ENCODE measurements at regions not wholly inside any gene's neighbourhood (a gene's known extent, or its start where the extent isn't known, plus 50 kb on each side); places are given as distances from the start of the nearest gene placed in this dataset.

DNA sequence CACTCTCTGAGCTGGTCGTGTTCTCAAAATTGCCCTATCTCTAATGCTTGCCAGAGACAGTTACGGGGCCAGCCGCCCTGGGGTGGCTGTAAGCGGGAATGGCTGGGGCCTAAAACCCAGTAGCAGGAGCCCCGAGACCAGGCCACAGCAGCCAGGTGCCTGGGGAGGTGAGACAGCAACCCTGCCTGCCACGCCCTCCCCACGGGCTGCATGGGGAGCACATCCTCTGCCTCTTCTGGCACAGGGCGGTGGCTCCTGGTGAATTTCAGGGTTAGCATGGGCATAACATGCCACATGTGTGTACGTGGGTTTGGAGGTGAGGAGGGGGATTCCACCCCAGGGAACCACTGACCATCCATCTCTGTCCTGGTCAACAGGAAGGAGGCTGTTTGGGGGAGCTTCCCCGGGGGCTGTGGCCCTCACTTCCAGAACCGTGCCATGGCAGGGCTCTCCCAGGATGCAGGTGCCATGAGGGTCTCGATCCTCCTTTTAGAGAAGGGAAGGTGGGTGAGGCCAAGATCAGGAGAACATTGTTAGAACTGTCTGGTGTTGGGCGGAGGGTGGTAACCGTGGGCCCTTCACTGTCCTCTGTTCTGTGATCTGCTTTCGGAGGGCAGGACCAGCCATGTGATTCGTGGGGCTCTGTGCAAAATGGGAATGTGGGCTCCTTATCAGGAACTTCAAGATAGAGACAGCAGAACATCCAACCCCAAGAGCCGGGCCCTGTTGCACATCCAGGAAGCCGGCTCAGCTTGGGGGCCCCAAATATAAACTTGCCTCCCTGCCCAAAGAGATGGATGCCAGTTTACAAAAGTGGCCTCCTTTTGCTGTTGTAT lies 312.2 kb upstream of the DIO3 start:
- no peaks in the 10 kb centered on the region for H3K4me1 ChIP-seq (ENCODE audit: insufficient read depth, low read length)
- H3K27me3 ChIP-seq (ENCODE audit: insufficient read depth, low read length): no peaks in the 10 kb centered on the region
- no peaks in the 10 kb centered on the region for H4K20me1 ChIP-seq (ENCODE audit: insufficient read depth, low read length)
- H3K36me3 ChIP-seq (ENCODE audit: insufficient read depth, low read length): no peaks in the 10 kb centered on the region
- H3K9me3 ChIP-seq (ENCODE audit: low read depth, low read length): no peaks in the 10 kb centered on the region
- H3K4me2 ChIP-seq (ENCODE audit: insufficient read depth, low read length): no peak overlapping the region
- TF ChIP-seq, protein P1, sequence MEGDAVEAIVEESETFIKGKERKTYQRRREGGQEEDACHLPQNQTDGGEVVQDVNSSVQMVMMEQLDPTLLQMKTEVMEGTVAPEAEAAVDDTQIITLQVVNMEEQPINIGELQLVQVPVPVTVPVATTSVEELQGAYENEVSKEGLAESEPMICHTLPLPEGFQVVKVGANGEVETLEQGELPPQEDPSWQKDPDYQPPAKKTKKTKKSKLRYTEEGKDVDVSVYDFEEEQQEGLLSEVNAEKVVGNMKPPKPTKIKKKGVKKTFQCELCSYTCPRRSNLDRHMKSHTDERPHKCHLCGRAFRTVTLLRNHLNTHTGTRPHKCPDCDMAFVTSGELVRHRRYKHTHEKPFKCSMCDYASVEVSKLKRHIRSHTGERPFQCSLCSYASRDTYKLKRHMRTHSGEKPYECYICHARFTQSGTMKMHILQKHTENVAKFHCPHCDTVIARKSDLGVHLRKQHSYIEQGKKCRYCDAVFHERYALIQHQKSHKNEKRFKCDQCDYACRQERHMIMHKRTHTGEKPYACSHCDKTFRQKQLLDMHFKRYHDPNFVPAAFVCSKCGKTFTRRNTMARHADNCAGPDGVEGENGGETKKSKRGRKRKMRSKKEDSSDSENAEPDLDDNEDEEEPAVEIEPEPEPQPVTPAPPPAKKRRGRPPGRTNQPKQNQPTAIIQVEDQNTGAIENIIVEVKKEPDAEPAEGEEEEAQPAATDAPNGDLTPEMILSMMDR (IDR thresholded peaks at IDR 0.05; ENCODE audit: extremely low read depth, low read depth, low read length): no peak
- no peaks in the 10 kb centered on the region for H3K79me2 ChIP-seq (ENCODE audit: insufficient read depth, low read length)
- no peak overlapping the region for H2AFZ ChIP-seq (ENCODE audit: low read length)
- DNase-seq (ENCODE audit: insufficient read length, low spot score, missing footprints): peak; percentile 34
- H3K27ac ChIP-seq (ENCODE audit: low read depth, low read length): no peak overlapping the region
- no peak overlapping the region for H3K4me3 ChIP-seq (ENCODE audit: insufficient read depth, low read length)

DNA sequence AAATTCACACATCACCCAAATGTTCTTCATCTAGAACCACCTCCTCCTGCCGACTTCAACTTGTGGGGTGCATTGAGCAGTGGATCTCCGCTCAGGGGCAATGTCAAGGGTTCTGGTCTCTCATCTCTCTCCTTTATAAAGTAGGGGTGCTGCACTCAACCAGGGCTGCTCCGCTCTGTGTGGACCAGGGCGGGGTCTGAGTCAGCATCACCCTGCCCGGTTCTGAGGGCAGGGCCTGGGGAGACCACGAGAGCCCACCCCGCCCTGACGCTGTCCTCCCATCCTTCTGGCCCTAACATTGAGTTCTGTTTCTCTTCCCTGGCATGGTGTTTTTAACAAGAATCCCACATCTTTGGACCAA lies 311.6 kb upstream of the DIO3 start:
- Histone ChIP-seq H3K4me1 (ENCODE audit: insufficient read depth, low read length) (no peaks in the 10 kb centered on the region), H3K27ac (ENCODE audit: low read depth, low read length) (no peak overlapping the region), H4K20me1 (ENCODE audit: insufficient read depth, low read length) (no peaks in the 10 kb centered on the region), H2AFZ (ENCODE audit: low read length) (no peak overlapping the region), H3K79me2 (ENCODE audit: insufficient read depth, low read length) (no peaks in the 10 kb centered on the region), H3K9me3 (ENCODE audit: low read depth, low read length) (no peaks in the 10 kb centered on the region), H3K36me3 (ENCODE audit: insufficient read depth, low read length) (no peaks in the 10 kb centered on the region), H3K4me3 (ENCODE audit: insufficient read depth, low read length) (no peak overlapping the region), H3K27me3 (ENCODE audit: insufficient read depth, low read length) (no peaks in the 10 kb centered on the region), H3K4me2 (ENCODE audit: insufficient read depth, low read length) (no peak overlapping the region)
- TF ChIP-seq, protein P1 (IDR thresholded peaks at IDR 0.05; ENCODE audit: extremely low read depth, low read depth, low read length): no peak
- DNase-seq (ENCODE audit: insufficient read length, low spot score, missing footprints): peak; percentile 74

DNA sequence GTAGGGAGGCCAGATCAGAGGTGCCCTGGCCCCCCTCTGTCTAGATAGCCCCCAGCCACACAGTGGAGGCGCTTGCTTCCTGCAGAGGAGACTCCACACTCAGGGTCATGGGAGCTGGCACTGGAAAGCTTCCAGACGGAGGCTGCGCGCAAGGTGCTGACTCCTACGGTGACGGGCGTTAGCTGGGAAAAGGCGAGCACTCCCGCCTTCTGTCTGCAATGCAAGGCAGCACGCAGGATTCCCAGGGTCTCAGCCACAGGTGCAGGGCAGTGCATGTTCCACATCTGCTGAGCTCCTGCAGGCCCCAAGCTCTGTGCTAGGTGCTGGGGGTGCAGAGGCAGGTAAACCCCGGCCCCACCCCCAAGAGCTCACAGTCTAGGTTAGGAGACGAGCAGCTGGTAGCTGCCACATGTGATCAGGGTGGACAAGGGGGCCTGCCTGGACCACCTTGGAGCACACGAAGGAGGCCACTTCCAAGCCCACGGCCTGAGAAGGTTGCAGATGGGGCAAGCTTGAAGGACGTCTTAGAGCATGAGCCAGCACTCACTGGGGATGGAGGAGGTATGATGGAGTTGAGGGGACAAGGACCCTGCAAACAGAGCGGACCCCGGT lies 310.9 kb upstream of the DIO3 start:
- H3K27ac ChIP-seq (ENCODE audit: low read depth, low read length): no peak overlapping the region
- no peaks in the 10 kb centered on the region for H3K9me3 ChIP-seq (ENCODE audit: low read depth, low read length)
- H3K27me3 ChIP-seq (ENCODE audit: insufficient read depth, low read length): peaks cover 4% of the 10 kb centered on the region
- no peak overlapping the region for H2AFZ ChIP-seq (ENCODE audit: low read length)
- H3K4me1 ChIP-seq (ENCODE audit: insufficient read depth, low read length): no peaks in the 10 kb centered on the region
- no peaks in the 10 kb centered on the region for H3K79me2 ChIP-seq (ENCODE audit: insufficient read depth, low read length)
- H4K20me1 ChIP-seq (ENCODE audit: insufficient read depth, low read length): no peaks in the 10 kb centered on the region
- TF ChIP-seq, protein P1 (IDR thresholded peaks at IDR 0.05; ENCODE audit: extremely low read depth, low read depth, low read length): no peak
- no peak overlapping the region for H3K4me2 ChIP-seq (ENCODE audit: insufficient read depth, low read length)
- no peaks in the 10 kb centered on the region for H3K36me3 ChIP-seq (ENCODE audit: insufficient read depth, low read length)
- peak; percentile 67 for DNase-seq (ENCODE audit: insufficient read length, low spot score, missing footprints)
- H3K4me3 ChIP-seq (ENCODE audit: insufficient read depth, low read length): no peak overlapping the region
